Loucy (cell line): ENCODE measurements at regions not wholly inside any gene's neighbourhood (a gene's known extent, or its start where the extent isn't known, plus 50 kb on each side); places are given as distances from the start of the nearest gene placed in this dataset.

Experiments
- H2AFZ ChIP-seq: fragments of 200-600 bp; sonication (generic); 2 replicates; pipeline ENCODE4 v1.6.0; 2016; ENCODE audit warnings: antibody characterized with exemption, mild to moderate bottlenecking, low read length, moderate library complexity
- H3F3A ChIP-seq: fragments of 200-600 bp; 2 replicates; pipeline ENCODE4 v1.6.0; 2016; ENCODE audit warnings: antibody characterized with exemption, low read depth, mild to moderate bottlenecking
- H3K27me3 ChIP-seq: fragments of 200-600 bp; sonication (generic); 2 replicates; pipeline ENCODE4 v1.6.1; 2014; ENCODE audit warnings: low read length, mild to moderate bottlenecking; ENCODE audit not compliant: insufficient read depth, poor library complexity, severe bottlenecking
- H3K36me3 ChIP-seq: fragments of 200-600 bp; sonication (generic); 2 replicates; pipeline ENCODE4 v1.6.1; 2016; ENCODE audit warnings: low read length; ENCODE audit not compliant: insufficient read depth
- H3K4me1 ChIP-seq: fragments of 200-600 bp; sonication (generic); 2 replicates; pipeline ENCODE4 v1.5.1; 2014; ENCODE audit warnings: low read length, mild to moderate bottlenecking; ENCODE audit not compliant: insufficient read depth, poor library complexity, severe bottlenecking
- H3K4me2 ChIP-seq: fragments of 200-600 bp; sonication (generic); 2 replicates; pipeline ENCODE4 v1.6.0; 2014; ENCODE audit warnings: antibody characterized with exemption, low read length, low read depth, mild to moderate bottlenecking; ENCODE audit not compliant: poor library complexity, severe bottlenecking
- H3K4me3 ChIP-seq: fragments of 200-600 bp; sonication (generic); 2 replicates; pipeline ENCODE4 v1.5.1; 2014; ENCODE audit warnings: low read length, mild to moderate bottlenecking, mixed read lengths; ENCODE audit not compliant: poor library complexity, severe bottlenecking
- H3K79me2 ChIP-seq: fragments of 200-600 bp; sonication (generic); 2 replicates; pipeline ENCODE4 v1.6.1; 2014; ENCODE audit warnings: low read length; ENCODE audit not compliant: insufficient read depth
- H3K9ac ChIP-seq: fragments of 200-600 bp; sonication (generic); 2 replicates; pipeline ENCODE4 v1.6.0; 2014; ENCODE audit warnings: mild to moderate bottlenecking, low read depth, low read length, moderate library complexity; ENCODE audit not compliant: poor library complexity, severe bottlenecking
- H3K9me2 ChIP-seq: fragments of 200-600 bp; sonication (generic); replicated peaks from 2 replicates; pipeline ENCODE4 v1.6.1; 2016; ENCODE audit warnings: low read depth, low read length, mixed read lengths
- H3K9me3 ChIP-seq: fragments of 200-600 bp; sonication (generic); 2 replicates; pipeline ENCODE4 v1.6.1; 2014; ENCODE audit warnings: mild to moderate bottlenecking, antibody characterized with exemption, low read length, low read depth; ENCODE audit not compliant: insufficient read depth
- H4K20me1 ChIP-seq: fragments of 200-600 bp; sonication (generic); 2 replicates; pipeline ENCODE4 v1.6.0; 2014; ENCODE audit warnings: antibody characterized with exemption, low read length, mild to moderate bottlenecking; ENCODE audit not compliant: insufficient read depth, poor library complexity, severe bottlenecking
- EZH2phosphoT487 ChIP-seq: fragments of 200-600 bp; IDR thresholded peaks from 2 replicates; pipeline ENCODE4 v1.6.1; 2018; ENCODE audit warnings: antibody characterized with exemption, mild to moderate bottlenecking, moderate library complexity, borderline replicate concordance
- TF ChIP-seq, protein P1 (sequence below): fragments of 200-600 bp; sonication (generic); conservative IDR thresholded peaks from 2 replicates; pipeline ENCODE4 v1.5.1; 2014; ENCODE audit warnings: mild to moderate bottlenecking, antibody characterized with exemption, low read length

DNA sequence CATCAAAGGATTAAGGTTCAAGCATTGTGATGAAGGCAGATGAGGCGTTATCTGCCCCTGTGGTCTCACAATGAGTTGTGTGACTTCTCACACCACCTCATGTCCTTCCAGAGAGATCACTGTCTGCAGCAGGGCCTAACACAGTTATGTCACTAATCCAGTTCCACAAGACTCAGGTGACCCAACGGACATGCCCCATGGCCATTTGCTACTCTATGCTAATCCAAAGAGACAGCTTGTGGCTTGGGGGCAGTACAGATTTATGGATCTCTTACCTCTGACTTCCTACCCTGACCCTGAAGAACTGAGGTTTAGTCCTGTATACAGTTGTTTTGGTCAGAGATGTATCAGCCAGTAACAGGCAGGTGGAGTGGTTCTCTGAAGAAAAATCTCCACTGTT lies 147.1 kb downstream of the GLUL start:
- peaks cover 8% of the 10 kb centered on the region for H3K4me1 ChIP-seq
- H3K79me2 ChIP-seq, result no peaks in the 10 kb centered on the region
- no peaks in the 10 kb centered on the region for H3K36me3 ChIP-seq
- TF ChIP-seq, protein P1, sequence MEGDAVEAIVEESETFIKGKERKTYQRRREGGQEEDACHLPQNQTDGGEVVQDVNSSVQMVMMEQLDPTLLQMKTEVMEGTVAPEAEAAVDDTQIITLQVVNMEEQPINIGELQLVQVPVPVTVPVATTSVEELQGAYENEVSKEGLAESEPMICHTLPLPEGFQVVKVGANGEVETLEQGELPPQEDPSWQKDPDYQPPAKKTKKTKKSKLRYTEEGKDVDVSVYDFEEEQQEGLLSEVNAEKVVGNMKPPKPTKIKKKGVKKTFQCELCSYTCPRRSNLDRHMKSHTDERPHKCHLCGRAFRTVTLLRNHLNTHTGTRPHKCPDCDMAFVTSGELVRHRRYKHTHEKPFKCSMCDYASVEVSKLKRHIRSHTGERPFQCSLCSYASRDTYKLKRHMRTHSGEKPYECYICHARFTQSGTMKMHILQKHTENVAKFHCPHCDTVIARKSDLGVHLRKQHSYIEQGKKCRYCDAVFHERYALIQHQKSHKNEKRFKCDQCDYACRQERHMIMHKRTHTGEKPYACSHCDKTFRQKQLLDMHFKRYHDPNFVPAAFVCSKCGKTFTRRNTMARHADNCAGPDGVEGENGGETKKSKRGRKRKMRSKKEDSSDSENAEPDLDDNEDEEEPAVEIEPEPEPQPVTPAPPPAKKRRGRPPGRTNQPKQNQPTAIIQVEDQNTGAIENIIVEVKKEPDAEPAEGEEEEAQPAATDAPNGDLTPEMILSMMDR, result no peak
- no peak for TF ChIP-seq EZH2phosphoT487
- no peak overlapping the region for H3K4me3 ChIP-seq
- no peak overlapping the region for H3K4me2 ChIP-seq
- no peaks in the 10 kb centered on the region for H3K27me3 ChIP-seq
- H3K9me3 ChIP-seq, result no peaks in the 10 kb centered on the region
- no peaks in the 10 kb centered on the region for H4K20me1 ChIP-seq
- H2AFZ ChIP-seq, result no peak overlapping the region
- H3K9ac ChIP-seq, result no peak overlapping the region
- no peaks in the 10 kb centered on the region for H3K9me2 ChIP-seq
- no peaks in the 10 kb centered on the region for H3F3A ChIP-seq

DNA sequence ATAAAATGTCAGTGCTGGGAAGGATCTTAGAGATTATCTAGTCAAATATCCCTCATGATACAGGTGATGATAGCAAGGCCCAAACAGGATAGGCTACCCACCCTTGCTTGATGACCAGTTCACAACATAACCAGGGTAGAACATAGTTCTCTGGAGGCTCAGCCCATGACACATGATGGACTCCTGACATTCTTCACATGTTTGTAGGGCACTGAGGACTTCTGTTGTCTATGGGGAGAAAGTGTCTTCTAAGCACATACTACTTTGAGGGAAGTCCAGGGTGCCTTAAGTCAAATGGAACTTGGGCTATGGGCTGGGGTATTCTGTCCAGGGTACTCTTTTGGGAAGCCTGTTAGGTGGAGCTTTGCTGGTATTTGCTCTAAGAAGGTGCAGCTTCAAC lies 148.9 kb downstream of the GLUL start:
- Histone ChIP-seq H3K4me2 (no peak overlapping the region), H3K27me3 (no peaks in the 10 kb centered on the region), H3K9me3 (no peaks in the 10 kb centered on the region), H2AFZ (no peak overlapping the region), H3K4me1 (no peaks in the 10 kb centered on the region), H3F3A (no peaks in the 10 kb centered on the region), H3K4me3 (no peak overlapping the region), H3K9ac (no peak overlapping the region), H3K79me2 (no peaks in the 10 kb centered on the region), H4K20me1 (no peaks in the 10 kb centered on the region), H3K36me3 (no peaks in the 10 kb centered on the region), H3K9me2 (no peaks in the 10 kb centered on the region)
- TF ChIP-seq, protein P1, result no peak
- TF ChIP-seq EZH2phosphoT487, result no peak

DNA sequence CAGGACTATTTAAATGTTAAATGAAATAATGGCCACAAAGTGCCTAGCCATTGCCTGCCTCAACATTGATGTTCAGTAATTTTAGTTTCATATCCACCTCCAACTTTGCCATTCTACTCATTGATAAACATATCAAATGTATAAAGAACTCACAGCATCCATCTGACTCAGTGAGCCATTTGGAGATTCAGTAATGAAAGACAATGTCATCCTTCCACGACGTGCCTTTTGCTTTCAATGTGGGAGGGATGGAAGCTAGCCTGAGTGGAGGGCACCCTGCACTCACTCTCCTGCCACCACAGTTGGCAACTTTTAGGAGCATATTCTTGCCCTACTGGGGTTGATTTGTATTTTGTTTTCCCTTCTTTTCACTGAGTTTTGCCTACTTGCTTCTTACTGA lies 151.5 kb downstream of the GLUL start:
- Histone ChIP-seq H3K27me3 (no peaks in the 10 kb centered on the region), H3K9ac (no peak overlapping the region), H3K79me2 (no peaks in the 10 kb centered on the region), H3K9me2 (no peaks in the 10 kb centered on the region), H2AFZ (no peak overlapping the region), H3K36me3 (no peaks in the 10 kb centered on the region), H3K4me2 (no peak overlapping the region), H3F3A (no peaks in the 10 kb centered on the region), H3K4me3 (no peak overlapping the region), H3K4me1 (peaks cover 9% of the 10 kb centered on the region), H3K9me3 (no peaks in the 10 kb centered on the region), H4K20me1 (no peaks in the 10 kb centered on the region)
- TF ChIP-seq, protein P1, result no peak
- no peak for TF ChIP-seq EZH2phosphoT487
